ENCODE measurements at regions not wholly inside any gene's neighbourhood (a gene's known extent, or its start where the extent isn't known, plus 50 kb on each side); places are given as distances from the start of the nearest gene placed in this dataset.

- BruUV-seq (replicated peaks) = no TSS peak
- no peaks in the 10 kb centered on the region for H3K36me3 Mint-ChIP-seq (ENCODE audit: insufficient read depth, unreplicated experiment)
- no peak for DNase-seq
- H3K27ac Mint-ChIP-seq (ENCODE audit: unreplicated experiment) = no peak overlapping the region
- no peaks in the 10 kb centered on the region for H3K4me1 Mint-ChIP-seq (ENCODE audit: low read depth, unreplicated experiment)
- no peak overlapping the region for H3K4me3 Mint-ChIP-seq (ENCODE audit: low read depth, unreplicated experiment)
- CTCF ChIA-PET = no interaction called here
- intact Hi-C loops (cut with micrococcal nuclease; ENCODE audit: unreplicated experiment) = no loop called here
- peaks cover 3% of the 10 kb centered on the region for H3K9me3 Mint-ChIP-seq (ENCODE audit: low read depth, unreplicated experiment)
- no peaks in the 10 kb centered on the region for H3K27me3 Mint-ChIP-seq (ENCODE audit: unreplicated experiment)
- no peak for TF ChIP-seq CTCF (IDR thresholded peaks at IDR 0.05; ENCODE audit: unreplicated experiment)
These were observed 186.1 kb downstream of the KTN1 start for GRCh38 chr14:55766071-55766470.

DNA sequence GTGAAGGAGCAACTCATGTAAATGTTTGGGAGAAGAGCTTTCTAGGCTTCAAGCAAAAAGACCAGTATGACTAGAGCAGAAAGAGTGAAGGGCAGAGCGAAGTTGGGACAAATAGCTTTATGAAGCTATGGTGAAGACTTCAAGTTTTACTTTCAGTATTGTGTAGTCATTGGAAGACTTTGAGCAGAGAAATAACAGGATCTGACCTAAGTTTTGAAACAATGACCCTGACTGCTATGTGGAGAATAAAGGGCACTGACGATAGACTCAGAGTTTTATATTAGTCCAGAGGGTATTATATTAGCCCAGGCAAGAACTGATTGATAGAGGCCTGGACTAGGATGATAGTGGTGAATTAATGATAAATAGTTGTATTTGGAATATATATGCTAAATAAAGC lies 187.3 kb downstream of the KTN1 start:
- no peak for DNase-seq
- TF ChIP-seq CTCF (IDR thresholded peaks at IDR 0.05; ENCODE audit: unreplicated experiment) = no peak
- Mint-ChIP-seq H3K27ac (ENCODE audit: unreplicated experiment) (no peak overlapping the region), H3K4me3 (ENCODE audit: low read depth, unreplicated experiment) (no peak overlapping the region), H3K4me1 (ENCODE audit: low read depth, unreplicated experiment) (no peaks in the 10 kb centered on the region), H3K36me3 (ENCODE audit: insufficient read depth, unreplicated experiment) (no peaks in the 10 kb centered on the region), H3K27me3 (ENCODE audit: unreplicated experiment) (no peaks in the 10 kb centered on the region), H3K9me3 (ENCODE audit: low read depth, unreplicated experiment) (peaks cover 3% of the 10 kb centered on the region)
- BruUV-seq (replicated peaks) = no TSS peak
- intact Hi-C loops (cut with micrococcal nuclease; ENCODE audit: unreplicated experiment) = no loop called here
- CTCF ChIA-PET = interaction anchor here (0.7 kb wide), 1 partner anchor 13 kb away, joined by 3 read pairs; no protein-coding TSS in a partner anchor

DNA sequence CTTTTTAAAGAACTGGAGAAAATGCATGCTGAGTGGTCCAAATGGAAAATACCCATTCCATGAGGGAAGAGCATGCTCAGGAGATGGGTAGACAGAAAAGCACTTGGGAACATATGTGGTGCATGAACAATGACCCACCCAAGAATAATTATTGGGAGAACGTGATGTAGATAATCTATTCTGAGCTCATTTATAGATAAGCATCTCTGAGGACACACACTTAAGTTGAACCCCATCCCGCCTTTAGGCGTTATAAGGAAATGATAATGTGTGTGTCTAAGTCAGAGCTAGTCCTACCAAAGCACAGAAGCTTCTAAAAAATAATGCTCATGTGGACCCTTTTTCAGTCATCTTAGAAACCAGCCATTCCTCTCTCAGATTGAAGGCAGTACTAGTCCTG lies 189.9 kb downstream of the KTN1 start:
- CTCF ChIA-PET = interaction anchor here (1.5 kb wide), 1 partner anchor 17 kb away, joined by 4 read pairs; no protein-coding TSS in a partner anchor
- intact Hi-C loops (cut with micrococcal nuclease; ENCODE audit: unreplicated experiment) = no loop called here
- Mint-ChIP-seq H3K9me3 (ENCODE audit: low read depth, unreplicated experiment) (peaks cover 3% of the 10 kb centered on the region), H3K4me3 (ENCODE audit: low read depth, unreplicated experiment) (no peak overlapping the region), H3K4me1 (ENCODE audit: low read depth, unreplicated experiment) (peaks cover 20% of the 10 kb centered on the region), H3K27me3 (ENCODE audit: unreplicated experiment) (no peaks in the 10 kb centered on the region), H3K36me3 (ENCODE audit: insufficient read depth, unreplicated experiment) (no peaks in the 10 kb centered on the region), H3K27ac (ENCODE audit: unreplicated experiment) (no peak overlapping the region)
- TF ChIP-seq CTCF (IDR thresholded peaks at IDR 0.05; ENCODE audit: unreplicated experiment) = no peak
- DNase-seq = no peak
- no TSS peak for BruUV-seq (replicated peaks)

- intact Hi-C loops (cut with micrococcal nuclease; ENCODE audit: unreplicated experiment) = no loop called here
- DNase-seq = no peak
- BruUV-seq (replicated peaks) = no TSS peak
- Mint-ChIP-seq H3K27ac (ENCODE audit: unreplicated experiment) (no peak overlapping the region), H3K36me3 (ENCODE audit: insufficient read depth, unreplicated experiment) (no peaks in the 10 kb centered on the region), H3K4me1 (ENCODE audit: low read depth, unreplicated experiment) (peaks cover 20% of the 10 kb centered on the region), H3K4me3 (ENCODE audit: low read depth, unreplicated experiment) (no peak overlapping the region), H3K9me3 (ENCODE audit: low read depth, unreplicated experiment) (peaks cover 3% of the 10 kb centered on the region), H3K27me3 (ENCODE audit: unreplicated experiment) (no peaks in the 10 kb centered on the region)
- TF ChIP-seq CTCF (IDR thresholded peaks at IDR 0.05; ENCODE audit: unreplicated experiment) = no peak
- CTCF ChIA-PET = no interaction called here
These were observed 191.4 kb downstream of the KTN1 start for GRCh38 chr14:55771242-55771981.

Measured in Calu3 (cell line).